ENCODE measurements at regions not wholly inside any gene's neighbourhood (a gene's known extent, or its start where the extent isn't known, plus 50 kb on each side); places are given as distances from the start of the nearest gene placed in this dataset.

GRCh38 chr13:94959626-94960025 lies 247.3 kb upstream of the SOX21 start:
- Histone ChIP-seq H3K4me3 (no peak overlapping the region), H3K4me1 (no peaks in the 10 kb centered on the region), H3K27me3 (peaks cover 0 to 5% (median 0%) of the 10 kb centered on the region in 4 donors), H3K9me3 (no peaks in the 10 kb centered on the region), H3K36me3 (no peaks in the 10 kb centered on the region), H3K27ac (no peak overlapping the region)
- 65 to 67% methylated on average over 4 of the region's 4 CpGs for WGBS, 2 donors
- FAIRE-seq (no peak), DNase-seq (no peak), ATAC-seq (no peak)
- TF ChIP-seq, protein P1, sequence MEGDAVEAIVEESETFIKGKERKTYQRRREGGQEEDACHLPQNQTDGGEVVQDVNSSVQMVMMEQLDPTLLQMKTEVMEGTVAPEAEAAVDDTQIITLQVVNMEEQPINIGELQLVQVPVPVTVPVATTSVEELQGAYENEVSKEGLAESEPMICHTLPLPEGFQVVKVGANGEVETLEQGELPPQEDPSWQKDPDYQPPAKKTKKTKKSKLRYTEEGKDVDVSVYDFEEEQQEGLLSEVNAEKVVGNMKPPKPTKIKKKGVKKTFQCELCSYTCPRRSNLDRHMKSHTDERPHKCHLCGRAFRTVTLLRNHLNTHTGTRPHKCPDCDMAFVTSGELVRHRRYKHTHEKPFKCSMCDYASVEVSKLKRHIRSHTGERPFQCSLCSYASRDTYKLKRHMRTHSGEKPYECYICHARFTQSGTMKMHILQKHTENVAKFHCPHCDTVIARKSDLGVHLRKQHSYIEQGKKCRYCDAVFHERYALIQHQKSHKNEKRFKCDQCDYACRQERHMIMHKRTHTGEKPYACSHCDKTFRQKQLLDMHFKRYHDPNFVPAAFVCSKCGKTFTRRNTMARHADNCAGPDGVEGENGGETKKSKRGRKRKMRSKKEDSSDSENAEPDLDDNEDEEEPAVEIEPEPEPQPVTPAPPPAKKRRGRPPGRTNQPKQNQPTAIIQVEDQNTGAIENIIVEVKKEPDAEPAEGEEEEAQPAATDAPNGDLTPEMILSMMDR (IDR thresholded peaks at IDR 0.05), result no peak
- intact Hi-C loops (cut with DNase I), result no loop called here

DNA sequence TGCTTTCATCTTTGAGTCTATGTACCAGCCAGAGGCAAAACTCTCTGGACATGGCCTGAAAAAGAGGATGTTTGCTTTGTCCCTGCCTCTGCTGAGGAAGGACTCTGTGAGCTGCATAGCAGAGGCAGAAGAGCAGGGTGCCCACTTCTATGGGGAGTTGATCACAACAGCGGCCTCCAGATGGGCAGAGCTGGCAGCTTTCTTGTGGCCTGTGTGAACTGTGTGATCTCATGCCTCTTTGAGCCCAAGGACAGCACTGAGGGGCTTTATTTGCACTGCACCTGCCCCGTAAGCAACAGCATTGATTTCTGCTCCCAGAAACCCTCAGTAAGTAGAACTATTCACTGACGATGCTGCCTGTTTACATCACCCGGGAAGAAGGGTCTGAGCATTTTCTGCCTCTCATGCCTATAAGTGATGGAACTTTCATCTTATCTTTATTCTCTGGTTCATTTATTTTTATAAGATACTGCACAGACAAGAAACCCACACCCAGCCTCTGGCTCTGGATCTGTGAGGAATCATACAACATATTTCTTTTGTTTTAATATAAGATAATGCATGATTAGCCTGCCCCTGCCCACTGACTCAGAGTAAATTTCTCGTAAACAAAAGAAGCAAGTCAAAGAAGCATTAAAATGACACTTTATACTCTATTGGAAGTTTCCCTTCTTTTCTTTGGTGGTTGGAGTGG lies 244.2 kb upstream of the SOX21 start:
- WGBS, 2 donors, result 44 to 49% methylated on average over 5 of the region's 5 CpGs
- Histone ChIP-seq H3K36me3 (no peaks in the 10 kb centered on the region), H3K27ac (no peak overlapping the region), H3K4me1 (no peaks in the 10 kb centered on the region), H3K9me3 (no peaks in the 10 kb centered on the region), H3K4me3 (no peak overlapping the region), H3K27me3 (no peaks in the 10 kb centered on the region)
- TF ChIP-seq, protein P1 (IDR thresholded peaks at IDR 0.05), result no peak
- no peak for FAIRE-seq
- ATAC-seq, result no peak
- intact Hi-C loops (cut with DNase I), result no loop called here
- DNase-seq, result no peak

- H3K4me3 ChIP-seq, result no peak overlapping the region
- ATAC-seq (no peak), FAIRE-seq (no peak), DNase-seq (no peak)
- intact Hi-C loops (cut with DNase I), result no loop called here
- no peaks in the 10 kb centered on the region for H3K36me3 ChIP-seq
- H3K9me3 ChIP-seq, result no peaks in the 10 kb centered on the region
- H3K27me3 ChIP-seq, result peaks cover 0 to 6% (median 0%) of the 10 kb centered on the region in 4 donors
- TF ChIP-seq, protein P1 (IDR thresholded peaks at IDR 0.05), result no peak
- H3K4me1 ChIP-seq, result no peaks in the 10 kb centered on the region
- H3K27ac ChIP-seq, result no peak overlapping the region
Observed at GRCh38 chr13:94952787-94953186, 240.4 kb upstream of the SOX21 start.

- H3K4me3 ChIP-seq, result no peak overlapping the region
- ATAC-seq, result no peak
- H3K27ac ChIP-seq, result no peak overlapping the region
- WGBS, 2 donors, result 35 to 37% methylated on average over 8 of the region's 8 CpGs
- TF ChIP-seq, protein P1 (IDR thresholded peaks at IDR 0.05), result no peak
- no peaks in the 10 kb centered on the region for H3K9me3 ChIP-seq
- DNase-seq, result no peak
- no peak for FAIRE-seq
- no peaks in the 10 kb centered on the region for H3K4me1 ChIP-seq
- H3K36me3 ChIP-seq, result no peaks in the 10 kb centered on the region
- H3K27me3 ChIP-seq, result peaks cover 0 to 6% (median 0%) of the 10 kb centered on the region in 4 donors
- intact Hi-C loops (cut with DNase I), result no loop called here
Observed at GRCh38 chr13:94950303-94950702, 238.0 kb upstream of the SOX21 start.

DNA sequence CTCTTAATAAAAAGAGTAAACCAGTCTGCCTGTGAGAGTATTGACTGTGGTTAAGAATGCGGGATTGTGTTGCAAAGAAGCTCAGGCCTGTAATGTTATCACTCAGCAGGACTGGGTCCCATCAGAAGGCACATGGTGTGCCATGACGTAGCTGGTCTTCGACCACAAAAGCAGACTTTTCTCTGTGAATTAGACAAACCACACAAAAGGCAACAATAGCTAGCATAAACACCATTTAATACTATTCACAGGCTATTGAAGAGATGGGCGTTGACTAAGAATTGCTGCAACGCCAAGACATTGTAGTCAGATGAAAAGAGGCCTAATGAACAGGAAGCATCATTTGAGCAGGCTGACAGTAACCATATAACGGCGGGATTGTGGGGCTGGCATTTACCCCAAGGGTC lies 235.6 kb upstream of the SOX21 start:
- WGBS, 2 donors, result 69% methylated on average over 7 of the region's 7 CpGs
- TF ChIP-seq, protein P1 (IDR thresholded peaks at IDR 0.05), result no peak
- no peaks in the 10 kb centered on the region for H3K4me1 ChIP-seq
- ATAC-seq (no peak), FAIRE-seq (no peak), DNase-seq (no peak)
- no peak overlapping the region for H3K4me3 ChIP-seq
- H3K36me3 ChIP-seq, result no peaks in the 10 kb centered on the region
- intact Hi-C loops (cut with DNase I), result no loop called here
- no peaks in the 10 kb centered on the region for H3K9me3 ChIP-seq
- H3K27ac ChIP-seq, result no peak overlapping the region
- H3K27me3 ChIP-seq, result peaks cover 0 to 6% (median 0%) of the 10 kb centered on the region in 4 donors
